ENCODE measurements at regions not wholly inside any gene's neighbourhood (a gene's known extent, or its start where the extent isn't known, plus 50 kb on each side); places are given as distances from the start of the nearest gene placed in this dataset.

- no peak for DNase-seq (ENCODE audit: low read depth)
- H3K4me3 ChIP-seq (ENCODE audit: low read length), result no peak overlapping the region
- TF ChIP-seq, protein P1, sequence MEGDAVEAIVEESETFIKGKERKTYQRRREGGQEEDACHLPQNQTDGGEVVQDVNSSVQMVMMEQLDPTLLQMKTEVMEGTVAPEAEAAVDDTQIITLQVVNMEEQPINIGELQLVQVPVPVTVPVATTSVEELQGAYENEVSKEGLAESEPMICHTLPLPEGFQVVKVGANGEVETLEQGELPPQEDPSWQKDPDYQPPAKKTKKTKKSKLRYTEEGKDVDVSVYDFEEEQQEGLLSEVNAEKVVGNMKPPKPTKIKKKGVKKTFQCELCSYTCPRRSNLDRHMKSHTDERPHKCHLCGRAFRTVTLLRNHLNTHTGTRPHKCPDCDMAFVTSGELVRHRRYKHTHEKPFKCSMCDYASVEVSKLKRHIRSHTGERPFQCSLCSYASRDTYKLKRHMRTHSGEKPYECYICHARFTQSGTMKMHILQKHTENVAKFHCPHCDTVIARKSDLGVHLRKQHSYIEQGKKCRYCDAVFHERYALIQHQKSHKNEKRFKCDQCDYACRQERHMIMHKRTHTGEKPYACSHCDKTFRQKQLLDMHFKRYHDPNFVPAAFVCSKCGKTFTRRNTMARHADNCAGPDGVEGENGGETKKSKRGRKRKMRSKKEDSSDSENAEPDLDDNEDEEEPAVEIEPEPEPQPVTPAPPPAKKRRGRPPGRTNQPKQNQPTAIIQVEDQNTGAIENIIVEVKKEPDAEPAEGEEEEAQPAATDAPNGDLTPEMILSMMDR (conservative IDR thresholded peaks at IDR 0.05; ENCODE audit: low read depth, low read length), result no peak
Observed at GRCh38 chr3:5553203-5553602, 365.7 kb downstream of the EDEM1 start.

GRCh38 chr3:5554245-5554747 lies 366.8 kb downstream of the EDEM1 start:
- H3K4me3 ChIP-seq (ENCODE audit: low read length), result no peak overlapping the region
- TF ChIP-seq, protein P1 (conservative IDR thresholded peaks at IDR 0.05; ENCODE audit: low read depth, low read length), result no peak
- no peak for DNase-seq (ENCODE audit: low read depth)

DNA sequence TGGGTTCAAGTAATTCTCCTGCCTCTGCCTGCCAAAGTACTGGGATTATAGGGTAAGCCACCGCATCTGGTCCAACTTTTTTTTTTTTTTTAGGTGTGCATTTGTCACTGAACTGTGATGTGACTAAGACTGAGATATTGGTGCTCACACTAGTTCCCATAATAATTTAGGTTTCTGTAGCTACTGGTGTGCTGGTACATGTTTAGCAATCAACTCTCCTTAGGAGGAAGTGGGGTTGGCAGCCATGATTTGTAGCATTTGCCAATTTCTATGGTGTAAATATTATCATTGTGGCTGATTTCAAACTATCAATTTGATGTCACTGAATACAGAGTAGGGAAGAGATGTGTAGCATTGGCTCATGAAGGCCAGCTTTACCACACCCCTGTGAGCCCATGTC lies 372.7 kb downstream of the EDEM1 start:
- no peak for DNase-seq (ENCODE audit: low read depth)
- TF ChIP-seq, protein P1 (conservative IDR thresholded peaks at IDR 0.05; ENCODE audit: low read depth, low read length), result no peak
- H3K4me3 ChIP-seq (ENCODE audit: low read length), result no peak overlapping the region

DNA sequence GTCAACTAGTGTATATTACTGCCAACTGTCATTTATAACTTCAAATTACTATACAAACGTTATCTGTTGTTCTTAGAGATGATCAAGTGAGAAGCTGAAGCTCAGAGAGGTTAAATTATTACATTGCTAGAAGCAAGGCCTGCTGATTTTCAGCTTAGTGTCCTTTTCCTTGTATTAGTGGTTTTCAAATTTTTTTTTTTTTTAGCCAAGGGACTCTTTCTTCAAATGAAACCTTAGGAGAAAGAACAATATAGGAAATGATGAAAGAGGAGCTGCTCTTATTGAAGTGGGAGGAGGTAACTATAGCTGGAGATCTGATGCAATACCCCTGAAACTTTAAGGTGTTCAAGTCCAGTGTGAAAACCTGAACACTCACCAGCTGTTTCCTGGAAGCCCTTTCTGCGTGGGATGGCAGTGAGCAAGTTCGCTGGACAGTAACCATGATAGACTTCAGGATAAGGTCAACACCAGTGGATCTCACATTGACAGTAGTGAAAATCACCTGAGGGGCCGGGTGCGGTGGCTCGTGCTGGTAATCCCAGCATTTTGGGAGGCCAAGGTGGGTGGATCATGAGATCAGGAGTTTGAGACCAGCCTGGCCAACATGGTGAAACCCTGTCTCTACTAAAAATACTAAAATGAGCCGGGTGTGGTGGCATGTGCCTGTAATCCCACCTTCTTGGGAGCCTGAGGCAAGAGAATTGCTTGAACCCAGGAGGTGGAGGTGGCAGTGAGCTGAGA lies 376.2 kb downstream of the EDEM1 start:
- H3K4me3 ChIP-seq (ENCODE audit: low read length), result no peak overlapping the region
- DNase-seq (ENCODE audit: low read depth), result no peak
- TF ChIP-seq, protein P1 (conservative IDR thresholded peaks at IDR 0.05; ENCODE audit: low read depth, low read length), result no peak

GRCh38 chr3:5564278-5564666 lies 376.8 kb downstream of the EDEM1 start:
- H3K4me3 ChIP-seq (ENCODE audit: low read length), result no peak overlapping the region
- DNase-seq (ENCODE audit: low read depth), result no peak
- TF ChIP-seq, protein P1 (conservative IDR thresholded peaks at IDR 0.05; ENCODE audit: low read depth, low read length), result no peak

DNA sequence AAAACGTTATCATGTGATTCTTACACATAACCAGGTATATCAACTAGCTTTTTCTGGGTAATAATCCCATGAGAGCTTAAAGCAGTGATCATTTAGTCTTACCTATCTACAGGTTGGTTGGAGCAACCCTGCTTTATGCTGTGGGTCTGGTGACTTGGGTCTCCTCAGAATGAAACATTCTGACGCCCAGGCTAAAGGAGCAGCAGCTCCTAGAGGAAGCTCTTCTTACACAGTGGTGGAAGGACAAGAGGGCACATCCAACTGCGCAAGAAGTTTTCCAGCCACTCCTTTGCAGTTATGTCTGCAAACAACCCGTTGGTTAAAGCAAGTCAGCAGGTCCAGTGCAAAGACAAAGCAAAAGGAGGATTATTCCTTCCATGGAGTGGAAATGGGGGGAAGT lies 377.5 kb downstream of the EDEM1 start:
- TF ChIP-seq, protein P1 (conservative IDR thresholded peaks at IDR 0.05; ENCODE audit: low read depth, low read length), result no peak
- no peak for DNase-seq (ENCODE audit: low read depth)
- no peak overlapping the region for H3K4me3 ChIP-seq (ENCODE audit: low read length)

GRCh38 chr3:5567113-5567512 lies 379.6 kb downstream of the EDEM1 start:
- DNase-seq (ENCODE audit: low read depth), result no peak
- TF ChIP-seq, protein P1 (conservative IDR thresholded peaks at IDR 0.05; ENCODE audit: low read depth, low read length), result no peak

More at GRCh38 chr3:5567113-5567512, 379.6 kb downstream of the EDEM1 start:
- no peak overlapping the region for H3K4me3 ChIP-seq (ENCODE audit: low read length)
